ENCODE measurements at regions not wholly inside any gene's neighbourhood (a gene's known extent, or its start where the extent isn't known, plus 50 kb on each side); places are given as distances from the start of the nearest gene placed in this dataset.
A peak's percentile ranks its signal among the peaks of the same experiment; 100 is the strongest.

DNA sequence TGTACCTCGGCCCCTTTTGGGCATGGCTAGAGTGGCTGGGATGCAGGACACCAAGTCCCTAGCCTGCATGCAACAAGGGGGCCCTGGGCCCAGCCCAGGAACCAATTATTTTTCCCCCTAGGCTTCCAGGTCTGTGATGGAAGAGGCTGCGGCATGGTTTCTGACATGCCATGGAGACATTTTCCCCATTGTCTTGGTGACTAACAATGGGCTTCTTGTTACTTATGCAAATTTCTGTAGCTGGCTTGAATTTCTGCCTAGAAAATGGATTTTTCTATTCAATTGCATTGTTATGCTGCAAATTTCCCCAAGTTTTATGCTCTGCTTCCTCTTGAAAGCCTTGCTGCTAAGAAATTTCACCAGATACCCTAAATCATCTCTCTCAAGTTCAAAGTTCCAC, 1269.6 kb upstream of the CITED2 start:
- no peak for DNase-seq (ENCODE audit: low read depth)
- TF ChIP-seq, protein P1, sequence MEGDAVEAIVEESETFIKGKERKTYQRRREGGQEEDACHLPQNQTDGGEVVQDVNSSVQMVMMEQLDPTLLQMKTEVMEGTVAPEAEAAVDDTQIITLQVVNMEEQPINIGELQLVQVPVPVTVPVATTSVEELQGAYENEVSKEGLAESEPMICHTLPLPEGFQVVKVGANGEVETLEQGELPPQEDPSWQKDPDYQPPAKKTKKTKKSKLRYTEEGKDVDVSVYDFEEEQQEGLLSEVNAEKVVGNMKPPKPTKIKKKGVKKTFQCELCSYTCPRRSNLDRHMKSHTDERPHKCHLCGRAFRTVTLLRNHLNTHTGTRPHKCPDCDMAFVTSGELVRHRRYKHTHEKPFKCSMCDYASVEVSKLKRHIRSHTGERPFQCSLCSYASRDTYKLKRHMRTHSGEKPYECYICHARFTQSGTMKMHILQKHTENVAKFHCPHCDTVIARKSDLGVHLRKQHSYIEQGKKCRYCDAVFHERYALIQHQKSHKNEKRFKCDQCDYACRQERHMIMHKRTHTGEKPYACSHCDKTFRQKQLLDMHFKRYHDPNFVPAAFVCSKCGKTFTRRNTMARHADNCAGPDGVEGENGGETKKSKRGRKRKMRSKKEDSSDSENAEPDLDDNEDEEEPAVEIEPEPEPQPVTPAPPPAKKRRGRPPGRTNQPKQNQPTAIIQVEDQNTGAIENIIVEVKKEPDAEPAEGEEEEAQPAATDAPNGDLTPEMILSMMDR (IDR thresholded peaks at IDR 0.05; ENCODE audit: insufficient read depth, low read length): no peak
- H3K4me3 ChIP-seq (ENCODE audit: low read depth, low read length): no peak overlapping the region

DNA sequence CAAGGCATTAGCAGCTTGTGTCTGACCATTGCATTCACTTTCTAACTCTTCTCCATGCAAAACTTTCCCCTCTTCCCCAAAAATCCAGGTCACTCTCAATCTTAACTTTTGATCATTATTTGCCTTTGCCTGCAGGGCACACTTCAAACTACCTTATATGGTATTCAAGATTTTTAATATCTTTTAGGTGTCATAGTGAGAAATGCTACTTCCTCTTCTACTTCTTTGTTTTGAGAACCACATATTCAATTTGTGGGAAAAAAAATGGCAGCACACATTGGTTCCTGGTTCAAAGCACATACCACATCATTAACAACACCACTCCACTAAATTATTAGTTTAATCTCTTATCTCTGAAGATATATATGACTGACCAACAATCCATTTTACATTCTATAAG, 1267.0 kb upstream of the CITED2 start:
- H3K4me3 ChIP-seq (ENCODE audit: low read depth, low read length): no peak overlapping the region
- no peak for DNase-seq (ENCODE audit: low read depth)
- TF ChIP-seq, protein P1 (IDR thresholded peaks at IDR 0.05; ENCODE audit: insufficient read depth, low read length): no peak

- TF ChIP-seq, protein P1 (IDR thresholded peaks at IDR 0.05; ENCODE audit: insufficient read depth, low read length): no peak
- H3K4me3 ChIP-seq (ENCODE audit: low read depth, low read length): no peak overlapping the region
- DNase-seq (ENCODE audit: low read depth): no peak
Measured at GRCh38 chr6:140636908-140637402, 1262.5 kb upstream of the CITED2 start.

GRCh38 chr6:140636271-140636907, 1261.9 kb upstream of the CITED2 start:
- no peak for DNase-seq (ENCODE audit: low read depth)
- H3K4me3 ChIP-seq (ENCODE audit: low read depth, low read length): no peak overlapping the region
- TF ChIP-seq, protein P1 (IDR thresholded peaks at IDR 0.05; ENCODE audit: insufficient read depth, low read length): no peak

DNA sequence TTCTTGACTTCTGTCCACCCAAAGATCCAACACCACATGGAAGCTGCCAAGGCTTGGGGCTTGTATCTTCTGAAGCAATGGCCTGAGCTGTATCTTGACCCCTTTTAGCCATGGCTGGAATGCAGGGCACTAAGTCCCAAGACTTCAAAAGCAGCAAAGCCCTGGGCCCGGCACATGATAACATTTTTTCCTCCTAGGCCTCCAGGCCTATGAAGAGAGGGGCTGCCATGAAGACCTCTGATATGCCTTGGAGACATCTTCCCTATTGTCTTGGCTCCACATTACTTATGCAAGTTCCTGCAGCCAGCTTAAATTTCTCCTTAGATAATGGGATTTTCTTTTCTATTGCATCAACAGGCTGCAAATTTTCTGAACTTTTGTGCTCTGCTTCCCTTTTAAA, 1252.6 kb upstream of the CITED2 start:
- H3K4me3 ChIP-seq (ENCODE audit: low read depth, low read length): no peak overlapping the region
- DNase-seq (ENCODE audit: low read depth): no peak
- TF ChIP-seq, protein P1 (IDR thresholded peaks at IDR 0.05; ENCODE audit: insufficient read depth, low read length): no peak

DNA sequence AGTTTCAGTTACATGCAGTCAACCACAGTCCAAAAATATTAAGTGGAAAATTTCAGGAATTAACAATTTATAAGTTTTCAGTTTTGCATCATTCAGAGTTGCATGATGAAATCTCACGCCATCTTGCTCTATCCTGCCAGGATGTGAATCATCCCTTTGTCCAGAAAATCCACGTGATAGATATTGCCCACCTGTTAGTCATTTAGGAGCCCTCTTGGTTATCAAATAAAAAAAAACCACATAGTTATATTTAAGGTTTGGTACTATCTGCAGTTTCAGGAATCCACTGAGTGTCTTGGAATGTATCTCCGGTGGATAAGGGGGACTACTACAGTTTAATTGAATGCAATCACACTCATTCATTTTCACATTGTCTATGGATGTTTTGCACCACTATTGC, 1249.0 kb upstream of the CITED2 start:
- DNase-seq (ENCODE audit: low read depth): peak; percentile 98
- H3K4me3 ChIP-seq (ENCODE audit: low read depth, low read length): no peak overlapping the region
- TF ChIP-seq, protein P1 (IDR thresholded peaks at IDR 0.05; ENCODE audit: insufficient read depth, low read length): no peak

GRCh38 chr6:140620496-140620895, 1246.0 kb upstream of the CITED2 start:
- no peak overlapping the region for H3K4me3 ChIP-seq (ENCODE audit: low read depth, low read length)
- peak; percentile 21 for DNase-seq (ENCODE audit: low read depth)
- TF ChIP-seq, protein P1 (IDR thresholded peaks at IDR 0.05; ENCODE audit: insufficient read depth, low read length): no peak
